ENCODE measurements at regions not wholly inside any gene's neighbourhood (a gene's known extent, or its start where the extent isn't known, plus 50 kb on each side); places are given as distances from the start of the nearest gene placed in this dataset.

GRCh38 chr16:58931436-58931835, 197.3 kb upstream of the GOT2 start:
- TF ChIP-seq ZFX (IDR thresholded peaks at IDR 0.05) = no peak
- TF ChIP-seq, protein P1, sequence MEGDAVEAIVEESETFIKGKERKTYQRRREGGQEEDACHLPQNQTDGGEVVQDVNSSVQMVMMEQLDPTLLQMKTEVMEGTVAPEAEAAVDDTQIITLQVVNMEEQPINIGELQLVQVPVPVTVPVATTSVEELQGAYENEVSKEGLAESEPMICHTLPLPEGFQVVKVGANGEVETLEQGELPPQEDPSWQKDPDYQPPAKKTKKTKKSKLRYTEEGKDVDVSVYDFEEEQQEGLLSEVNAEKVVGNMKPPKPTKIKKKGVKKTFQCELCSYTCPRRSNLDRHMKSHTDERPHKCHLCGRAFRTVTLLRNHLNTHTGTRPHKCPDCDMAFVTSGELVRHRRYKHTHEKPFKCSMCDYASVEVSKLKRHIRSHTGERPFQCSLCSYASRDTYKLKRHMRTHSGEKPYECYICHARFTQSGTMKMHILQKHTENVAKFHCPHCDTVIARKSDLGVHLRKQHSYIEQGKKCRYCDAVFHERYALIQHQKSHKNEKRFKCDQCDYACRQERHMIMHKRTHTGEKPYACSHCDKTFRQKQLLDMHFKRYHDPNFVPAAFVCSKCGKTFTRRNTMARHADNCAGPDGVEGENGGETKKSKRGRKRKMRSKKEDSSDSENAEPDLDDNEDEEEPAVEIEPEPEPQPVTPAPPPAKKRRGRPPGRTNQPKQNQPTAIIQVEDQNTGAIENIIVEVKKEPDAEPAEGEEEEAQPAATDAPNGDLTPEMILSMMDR (conservative IDR thresholded peaks at IDR 0.05) = no peak
- H3K27ac ChIP-seq = no peak overlapping the region

- TF ChIP-seq, protein P1 (conservative IDR thresholded peaks at IDR 0.05) = no peak
- no peak for TF ChIP-seq ZFX (IDR thresholded peaks at IDR 0.05)
- no peak overlapping the region for H3K27ac ChIP-seq
Measured at GRCh38 chr16:58923094-58923493, 189.0 kb upstream of the GOT2 start.

GRCh38 chr16:58913456-58913855, 179.3 kb upstream of the GOT2 start:
- TF ChIP-seq, protein P1 (conservative IDR thresholded peaks at IDR 0.05) = no peak
- TF ChIP-seq ZFX (IDR thresholded peaks at IDR 0.05) = no peak
- no peak overlapping the region for H3K27ac ChIP-seq

- no peak overlapping the region for H3K27ac ChIP-seq
- TF ChIP-seq ZFX (IDR thresholded peaks at IDR 0.05) = no peak
- TF ChIP-seq, protein P1 (conservative IDR thresholded peaks at IDR 0.05) = no peak
Measured at GRCh38 chr16:58912571-58912970, 178.5 kb upstream of the GOT2 start.

GRCh38 chr16:58906981-58907715, 173.0 kb upstream of the GOT2 start:
- no peak overlapping the region for H3K27ac ChIP-seq
- no peak for TF ChIP-seq ZFX (IDR thresholded peaks at IDR 0.05)

DNA sequence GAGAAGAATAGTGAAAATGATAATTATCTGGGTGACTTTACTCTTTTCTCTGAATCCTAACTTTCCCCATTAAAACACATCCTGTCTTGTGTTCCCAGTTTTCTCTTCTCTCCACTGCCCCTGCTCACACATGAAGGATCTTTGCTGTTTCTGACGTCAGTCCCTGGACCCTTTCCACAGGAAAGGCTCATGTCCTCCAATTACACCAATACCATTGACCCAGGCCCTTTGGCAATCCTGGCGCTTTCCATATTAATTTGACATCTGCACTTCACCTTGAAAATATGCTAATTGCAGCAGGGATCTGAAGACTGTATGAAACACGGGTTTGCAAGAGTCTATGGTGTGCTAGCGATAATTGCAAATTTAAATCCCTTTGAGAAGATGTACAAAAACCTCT, 170.2 kb upstream of the GOT2 start:
- no peak overlapping the region for H3K27ac ChIP-seq
- TF ChIP-seq ZFX (IDR thresholded peaks at IDR 0.05) = no peak
- TF ChIP-seq, protein P1 (conservative IDR thresholded peaks at IDR 0.05) = no peak

DNA sequence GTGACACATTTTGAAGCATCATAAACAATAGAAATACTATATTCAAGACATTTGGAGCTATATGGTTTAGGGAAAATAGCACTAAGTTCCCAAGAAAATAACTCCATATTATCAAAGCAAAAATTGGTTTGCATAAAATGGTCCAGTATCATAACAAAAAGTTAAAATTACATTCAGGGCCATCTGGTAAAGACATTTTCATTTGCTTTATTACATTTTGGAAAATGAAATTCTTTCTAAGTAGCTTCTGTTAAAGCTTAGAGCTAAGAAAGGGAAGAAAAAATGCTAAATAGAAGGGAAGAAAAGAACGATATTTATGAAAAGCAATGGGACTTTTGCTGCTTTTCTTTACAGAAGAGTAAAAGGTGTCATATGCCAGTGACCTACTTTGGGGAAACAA, 155.4 kb upstream of the GOT2 start:
- no peak for TF ChIP-seq ZFX (IDR thresholded peaks at IDR 0.05)
- TF ChIP-seq, protein P1 (conservative IDR thresholded peaks at IDR 0.05) = no peak
- H3K27ac ChIP-seq = no peak overlapping the region
